Ectodermal cell (in vitro differentiated cells): ENCODE measurements at regions not wholly inside any gene's neighbourhood (a gene's known extent, or its start where the extent isn't known, plus 50 kb on each side); places are given as distances from the start of the nearest gene placed in this dataset.

Experiments used
- H3K27ac ChIP-seq: 2 replicates; pipeline ENCODE4 v1.7.0; 2013; ENCODE audit warnings: mild to moderate bottlenecking, low read depth, low read length; ENCODE audit not compliant: insufficient read depth, poor library complexity, severe bottlenecking
- H3K27me3 ChIP-seq: 2 replicates; pipeline ENCODE4 v1.7.0; 2013; ENCODE audit warnings: mild to moderate bottlenecking, low read length; ENCODE audit not compliant: insufficient read depth, control insufficient read depth, poor library complexity, severe bottlenecking
- H3K36me3 ChIP-seq: one replicate; pipeline ENCODE4 v1.7.0; 2013; ENCODE audit warnings: low read length; ENCODE audit not compliant: control insufficient read depth, insufficient read depth
- H3K4me1 ChIP-seq: one replicate; pipeline ENCODE4 v1.7.0; 2013; ENCODE audit warnings: low read length; ENCODE audit not compliant: control insufficient read depth, insufficient read depth
- H3K4me3 ChIP-seq: 2 replicates; pipeline ENCODE4 v1.7.0; 2013; ENCODE audit warnings: low read depth, low read length, control low read depth; ENCODE audit not compliant: insufficient read depth
- H3K9me3 ChIP-seq: 2 replicates; pipeline ENCODE4 v1.7.0; 2013; ENCODE audit warnings: mild to moderate bottlenecking, low read length, moderate library complexity; ENCODE audit not compliant: control insufficient read depth
- WGBS, 2 experiments: methylation state at CpG; one replicate each; pipeline ENCODE4 v1.1.7; 2013; ENCODE audit warnings: missing lambda C conversion rate in 2 of 2; 5-methylcytosine and 5-hydroxymethylcytosine counted together

DNA sequence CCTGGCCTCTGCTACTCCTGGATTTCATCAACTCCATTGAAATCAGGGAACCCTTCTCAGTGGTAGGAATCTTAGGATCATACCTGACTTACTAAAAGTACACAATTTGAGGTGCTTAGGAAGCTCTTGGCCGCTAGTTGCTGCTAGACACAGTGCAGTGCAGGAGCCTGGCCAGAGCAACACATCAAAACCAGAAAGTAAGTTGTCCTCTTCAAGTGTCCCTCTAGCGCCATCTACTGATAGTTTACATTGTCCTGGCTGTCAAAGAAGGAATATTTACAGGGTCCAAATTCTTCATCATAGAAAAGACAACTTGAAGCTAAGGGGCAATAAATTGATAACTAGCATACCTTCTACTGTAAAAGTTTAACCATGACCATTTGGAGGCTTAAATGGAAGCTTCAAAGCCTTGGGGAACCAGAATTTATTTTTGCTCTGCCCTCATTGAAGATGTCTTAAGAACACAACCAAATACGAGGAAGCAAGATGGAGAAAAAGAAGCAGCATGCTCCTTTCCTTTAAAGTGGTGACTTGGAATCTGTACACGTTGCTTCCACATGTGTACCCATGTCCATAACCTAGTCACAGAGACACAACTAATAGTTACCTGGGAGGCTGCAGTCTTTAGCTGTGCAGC, 889.1 kb upstream of the GCFC2 start:
- WGBS, 2 experiments, result 25 to 26% methylated on average over 4 of the region's 4 CpGs

DNA sequence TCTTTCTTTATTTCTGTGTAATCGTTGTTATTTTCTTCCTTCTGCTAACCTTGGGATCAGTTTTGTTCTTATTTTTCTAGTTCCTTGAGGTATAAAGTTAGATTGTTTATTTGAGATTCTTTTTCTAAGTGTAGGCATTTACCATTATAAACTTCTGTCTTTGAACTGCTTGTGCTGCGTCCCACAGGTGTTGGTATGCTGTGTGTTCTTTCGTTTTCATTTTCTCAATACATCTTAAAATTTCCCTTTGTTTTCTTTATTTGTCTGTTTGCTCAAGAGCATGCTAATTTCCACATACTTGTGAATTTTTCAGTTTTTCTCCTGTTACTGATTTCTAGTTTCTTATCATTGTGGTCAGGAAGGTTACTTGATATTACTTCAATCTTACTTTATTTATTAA, 873.8 kb upstream of the GCFC2 start:
- H3K4me1 ChIP-seq, result no peaks in the 10 kb centered on the region
- no peak overlapping the region for H3K4me3 ChIP-seq
- 65 to 76% methylated on average over 2 to 3 of the region's 3 CpGs for WGBS, 2 experiments
- H3K36me3 ChIP-seq, result no peaks in the 10 kb centered on the region
- no peaks in the 10 kb centered on the region for H3K27me3 ChIP-seq
- H3K27ac ChIP-seq, result no peak overlapping the region
- H3K9me3 ChIP-seq, result no peaks in the 10 kb centered on the region

More for the DNA sequence above, 889.1 kb upstream of the GCFC2 start:
- Histone ChIP-seq H3K4me3 (no peak overlapping the region), H3K27ac (no peak overlapping the region), H3K4me1 (no peaks in the 10 kb centered on the region), H3K27me3 (no peaks in the 10 kb centered on the region), H3K36me3 (no peaks in the 10 kb centered on the region), H3K9me3 (no peaks in the 10 kb centered on the region)

DNA sequence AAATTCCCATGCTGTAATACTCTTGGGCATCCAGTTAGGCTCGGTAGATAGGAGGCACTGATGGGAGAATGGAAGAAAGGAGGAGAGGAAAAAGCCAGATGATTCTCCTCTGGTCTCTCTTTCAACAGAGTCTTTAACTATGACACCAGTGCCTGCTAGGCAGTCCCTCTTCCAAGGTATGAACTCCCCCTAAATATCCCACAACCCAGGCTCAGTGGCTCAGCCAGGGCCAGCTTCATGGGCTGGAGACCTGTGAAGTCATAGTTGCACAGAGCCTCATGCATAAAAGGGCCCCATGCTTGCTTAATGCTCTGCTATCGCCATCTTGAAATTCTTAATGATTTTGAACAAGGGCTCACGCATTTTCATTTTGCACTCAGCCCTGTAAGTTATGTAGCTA, 869.2 kb upstream of the GCFC2 start:
- 85 to 88% methylated on average over 3 of the region's 3 CpGs for WGBS, 2 experiments
- Histone ChIP-seq H3K36me3 (no peaks in the 10 kb centered on the region), H3K27ac (no peak overlapping the region), H3K27me3 (no peaks in the 10 kb centered on the region), H3K9me3 (no peaks in the 10 kb centered on the region), H3K4me3 (no peak overlapping the region), H3K4me1 (no peaks in the 10 kb centered on the region)

DNA sequence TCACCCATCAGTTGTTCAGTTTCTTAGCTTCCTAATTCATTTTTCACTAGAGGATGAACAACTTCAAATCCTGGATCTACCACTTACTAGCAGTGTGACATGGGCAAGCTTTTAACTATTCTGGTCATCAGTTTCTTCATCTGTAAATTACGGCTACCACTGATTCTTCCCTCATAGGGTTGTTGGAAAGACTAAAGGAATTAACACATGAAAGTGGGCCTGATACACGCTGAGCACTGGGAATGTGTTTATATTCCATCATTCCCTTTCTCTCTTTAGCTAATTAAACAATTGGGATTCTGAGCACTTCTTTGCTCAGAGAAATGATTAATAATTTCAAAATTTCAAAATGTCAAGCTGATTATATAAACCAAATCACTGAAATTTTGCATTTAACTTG, 862.3 kb upstream of the GCFC2 start:
- no peak overlapping the region for H3K4me3 ChIP-seq
- H3K27me3 ChIP-seq, result no peaks in the 10 kb centered on the region
- no peaks in the 10 kb centered on the region for H3K9me3 ChIP-seq
- H3K27ac ChIP-seq, result no peak overlapping the region
- 60% methylated on average over 2 of the region's 2 CpGs; no CpG with 5 or more reads in 1 of the 2 experiments for WGBS, 2 experiments
- H3K36me3 ChIP-seq, result no peaks in the 10 kb centered on the region
- no peaks in the 10 kb centered on the region for H3K4me1 ChIP-seq

DNA sequence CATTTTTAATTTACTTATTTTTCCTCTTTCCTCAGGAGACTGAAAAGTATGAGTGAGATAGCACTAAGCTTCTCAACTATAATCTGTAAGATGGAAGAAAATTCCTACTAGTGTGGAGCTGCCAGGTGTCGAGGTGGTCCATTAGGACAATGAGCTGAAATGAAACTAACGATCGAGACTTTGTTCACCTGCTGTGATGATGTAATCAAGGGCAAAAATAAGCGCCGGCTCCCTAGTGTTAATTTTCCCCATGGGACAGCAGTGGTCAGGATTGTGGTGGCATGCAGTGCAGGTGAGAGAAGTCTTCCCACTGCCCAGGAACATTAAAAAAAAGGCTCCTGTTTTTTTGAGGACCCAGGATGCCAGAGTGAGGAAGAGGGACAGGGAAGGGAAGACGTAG, 859.1 kb upstream of the GCFC2 start:
- H3K4me1 ChIP-seq, result no peaks in the 10 kb centered on the region
- no peak overlapping the region for H3K27ac ChIP-seq
- H3K9me3 ChIP-seq, result no peaks in the 10 kb centered on the region
- no peak overlapping the region for H3K4me3 ChIP-seq
- WGBS, 2 experiments, result 78 to 81% methylated on average over 6 of the region's 6 CpGs
- H3K27me3 ChIP-seq, result no peaks in the 10 kb centered on the region
- no peaks in the 10 kb centered on the region for H3K36me3 ChIP-seq

DNA sequence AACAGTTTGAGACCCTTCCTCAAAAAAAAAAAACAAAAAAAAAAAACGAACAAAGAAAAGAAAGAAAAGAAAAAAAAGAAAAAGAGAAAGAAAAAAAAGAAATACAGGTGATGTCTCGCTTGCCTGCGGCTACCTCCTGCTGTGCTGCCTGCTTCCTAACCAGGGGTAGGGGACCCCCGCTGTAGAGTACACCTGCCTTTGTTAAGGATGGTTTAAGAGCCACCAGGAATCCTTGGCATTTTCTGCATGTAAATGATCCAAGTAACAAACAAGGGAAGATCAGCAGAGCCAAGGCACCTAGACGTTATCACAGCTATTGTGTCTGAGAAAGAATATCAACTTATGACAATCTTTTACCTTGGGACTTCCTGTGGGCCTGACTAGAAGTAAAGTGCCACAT, 856.8 kb upstream of the GCFC2 start:
- 87% methylated on average over 5 of the region's 5 CpGs for WGBS, 2 experiments
- Histone ChIP-seq H3K4me3 (no peak overlapping the region), H3K9me3 (no peaks in the 10 kb centered on the region), H3K4me1 (no peaks in the 10 kb centered on the region), H3K27me3 (no peaks in the 10 kb centered on the region), H3K27ac (no peak overlapping the region), H3K36me3 (no peaks in the 10 kb centered on the region)

DNA sequence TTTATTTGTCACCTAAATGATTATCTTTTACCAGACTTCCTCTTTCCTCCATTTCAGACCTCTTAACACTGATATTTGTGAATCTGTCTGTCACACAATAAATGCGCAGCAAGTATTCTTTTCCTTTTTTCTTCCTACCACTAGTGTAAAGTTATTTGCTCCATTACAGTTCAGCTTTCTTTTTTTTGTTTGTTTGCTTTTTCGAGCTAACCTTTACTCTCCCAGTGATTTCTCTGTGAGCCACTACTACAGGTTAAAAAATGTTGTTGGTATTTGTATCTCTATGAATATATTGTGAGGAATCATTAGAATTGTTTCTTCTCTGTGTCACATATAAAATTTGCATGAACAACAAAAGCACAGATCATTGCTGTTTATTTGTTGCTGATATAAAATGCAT, 854.0 kb upstream of the GCFC2 start:
- H3K36me3 ChIP-seq, result no peaks in the 10 kb centered on the region
- no peak overlapping the region for H3K4me3 ChIP-seq
- no peak overlapping the region for H3K27ac ChIP-seq
- 94 to 100% methylated on average over 1 to 2 of the region's 2 CpGs for WGBS, 2 experiments
- no peaks in the 10 kb centered on the region for H3K27me3 ChIP-seq
- no peaks in the 10 kb centered on the region for H3K9me3 ChIP-seq
- no peaks in the 10 kb centered on the region for H3K4me1 ChIP-seq

DNA sequence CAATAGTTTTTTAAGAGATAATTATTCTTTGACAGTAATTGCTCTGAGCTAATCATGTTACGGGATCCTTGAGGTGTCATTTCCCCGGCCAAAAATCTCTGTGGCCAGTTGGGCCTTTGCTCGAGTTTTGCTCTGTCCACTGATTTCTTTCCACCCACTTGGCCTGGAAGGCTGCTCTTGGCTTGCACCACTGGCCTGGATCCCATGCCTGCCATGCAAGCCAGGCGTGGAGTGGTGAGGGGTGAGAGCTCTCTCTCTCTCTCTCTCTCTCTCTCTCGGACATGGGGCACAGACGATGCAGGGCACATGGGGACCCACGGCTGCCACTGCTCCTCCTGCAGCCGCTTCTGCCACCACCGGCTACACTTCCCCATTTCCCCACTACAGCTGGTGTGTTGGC, 853.0 kb upstream of the GCFC2 start:
- Histone ChIP-seq H3K27me3 (no peaks in the 10 kb centered on the region), H3K9me3 (no peaks in the 10 kb centered on the region), H3K4me1 (no peaks in the 10 kb centered on the region), H3K27ac (no peak overlapping the region), H3K4me3 (no peak overlapping the region), H3K36me3 (no peaks in the 10 kb centered on the region)
- WGBS, 2 experiments, result 93% methylated on average over 9 of the region's 9 CpGs

DNA sequence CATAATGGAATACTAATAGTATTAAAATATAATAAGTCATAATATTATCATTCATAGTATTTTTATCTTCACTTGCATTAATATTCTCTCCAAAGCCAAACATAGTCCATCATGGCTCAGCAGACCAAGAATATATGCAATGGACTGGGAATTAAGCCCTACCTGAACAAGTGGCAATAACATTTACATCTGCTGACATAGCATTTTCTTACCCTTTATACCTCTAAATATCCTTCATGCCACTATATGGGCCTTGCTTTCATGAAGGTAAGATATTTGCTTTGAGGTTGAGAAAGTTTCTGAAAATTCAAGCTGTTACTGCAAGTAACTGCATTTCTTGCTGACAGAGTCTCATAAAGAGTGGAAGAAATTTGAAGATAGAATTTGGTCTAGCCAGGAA, 847.4 kb upstream of the GCFC2 start:
- Histone ChIP-seq H3K4me3 (no peak overlapping the region), H3K27ac (no peak overlapping the region)

DNA sequence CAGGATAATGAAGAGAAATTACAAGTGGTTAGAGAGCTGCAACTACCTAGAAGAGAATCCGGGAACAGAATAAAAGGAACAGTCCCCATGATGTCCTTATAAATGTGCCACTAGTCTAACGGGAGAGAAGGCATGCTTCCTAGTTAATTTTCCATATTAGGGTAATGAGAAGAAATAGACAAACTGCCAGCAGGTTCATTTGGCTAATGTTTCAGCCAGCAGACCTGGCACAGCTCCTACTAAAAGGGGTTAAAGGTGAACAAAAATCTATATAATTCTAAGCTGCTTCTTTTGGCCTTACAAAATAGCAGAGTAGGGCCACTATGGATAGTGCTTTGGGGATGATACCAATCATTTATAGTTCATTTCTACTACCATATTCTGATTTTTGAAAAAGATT, 845.3 kb upstream of the GCFC2 start:
- no peaks in the 10 kb centered on the region for H3K4me1 ChIP-seq
- no peaks in the 10 kb centered on the region for H3K36me3 ChIP-seq
- no peak overlapping the region for H3K27ac ChIP-seq
- no peaks in the 10 kb centered on the region for H3K9me3 ChIP-seq
- 88 to 97% methylated on average over 2 of the region's 2 CpGs for WGBS, 2 experiments
- no peaks in the 10 kb centered on the region for H3K27me3 ChIP-seq
- H3K4me3 ChIP-seq, result no peak overlapping the region

More for the DNA sequence above, 847.4 kb upstream of the GCFC2 start:
- H3K4me1 ChIP-seq, result no peaks in the 10 kb centered on the region
- no peaks in the 10 kb centered on the region for H3K27me3 ChIP-seq
- H3K36me3 ChIP-seq, result no peaks in the 10 kb centered on the region
- no peaks in the 10 kb centered on the region for H3K9me3 ChIP-seq

DNA sequence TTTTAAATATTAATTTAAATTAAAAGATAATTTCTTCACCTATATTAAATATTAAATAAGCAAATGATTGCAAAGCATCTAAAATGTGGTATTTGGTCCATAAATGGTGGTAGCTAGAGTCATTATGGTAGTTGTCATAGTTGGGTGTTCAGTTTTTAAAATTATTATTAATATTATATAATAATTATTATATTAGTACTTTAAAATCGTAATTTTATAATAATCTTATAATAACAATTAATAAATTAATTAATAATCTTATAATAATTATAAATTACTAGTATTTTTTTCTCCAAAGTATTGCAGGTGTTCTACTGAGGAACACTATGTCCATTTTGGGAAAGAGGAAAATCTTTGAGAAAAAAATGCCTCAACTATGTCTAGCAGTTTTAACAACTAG, 835.5 kb upstream of the GCFC2 start:
- H3K36me3 ChIP-seq, result no peaks in the 10 kb centered on the region
- no peaks in the 10 kb centered on the region for H3K4me1 ChIP-seq
- no CpG with 5 or more reads among the region's 1 CpG for WGBS, 2 experiments
- H3K27ac ChIP-seq, result no peak overlapping the region
- no peaks in the 10 kb centered on the region for H3K9me3 ChIP-seq
- no peak overlapping the region for H3K4me3 ChIP-seq
- H3K27me3 ChIP-seq, result no peaks in the 10 kb centered on the region
